H1 (cell line): ENCODE measurements at regions not wholly inside any gene's neighbourhood (a gene's known extent, or its start where the extent isn't known, plus 50 kb on each side); places are given as distances from the start of the nearest gene placed in this dataset.

Experiments used
- CTCF ChIA-PET: fragments of 300-600 bp; sonication (Branson Sonifier 250); formaldehyde crosslinking; loops from one replicate; lab custom pipeline; 2021; ENCODE audit not compliant: partially characterized antibody; lab: Charles Lee
- POLR2A ChIA-PET: fragments of 300-600 bp; sonication (Branson Sonifier 250); formaldehyde crosslinking; loops from one replicate; lab custom pipeline; 2021; ENCODE audit warnings: inconsistent platforms; ENCODE audit not compliant: partially characterized antibody; lab: Charles Lee
- DNase-seq, 2 experiments: peaks; one replicate each; pipeline versions ENCODE4 v3.0.0 to v3.0.0-alpha.2; 2010 to 2022; ENCODE audit warnings: low spot score in 2 of 2, low read depth in 1 of 2, mixed read lengths in 1 of 2
- FAIRE-seq: peaks from 2 replicates; lab custom pipeline; 2011; peaks lifted over from hg19 to GRCh38; lab: Jason Lieb, UNC
- H2AFZ ChIP-seq: 2 replicates; pipeline ENCODE4 v1.8.1; 2012; ENCODE audit warnings: low read length, inconsistent platforms
- H2AK5ac ChIP-seq: 2 replicates; pipeline ENCODE4 v1.6.1; 2013; ENCODE audit warnings: low read depth, low read length
- H2BK120ac ChIP-seq: replicated peaks from 2 replicates; pipeline ENCODE3; 2013; ENCODE audit warnings: low read depth, low read length, inconsistent platforms
- H2BK12ac ChIP-seq: 2 replicates; pipeline ENCODE4 v1.6.1; 2013; ENCODE audit warnings: low read depth, low read length
- H2BK15ac ChIP-seq: 2 replicates; pipeline ENCODE4 v1.6.1; 2013; ENCODE audit warnings: low read length
- H2BK20ac ChIP-seq: 2 replicates; pipeline ENCODE4 v1.6.1; 2013; ENCODE audit warnings: low read length
- H2BK5ac ChIP-seq: 2 replicates; pipeline ENCODE4 v1.6.1; 2013; ENCODE audit warnings: low read depth, low read length
- H3K14ac ChIP-seq: 2 replicates; pipeline ENCODE4 v1.6.1; 2013; ENCODE audit warnings: inconsistent platforms; ENCODE audit not compliant: insufficient read length
- H3K18ac ChIP-seq: 2 replicates; pipeline ENCODE4 v1.6.1; 2013; ENCODE audit warnings: low read length; ENCODE audit errors: extremely low read depth
- H3K23ac ChIP-seq: 2 replicates; pipeline ENCODE4 v1.6.1; 2013; ENCODE audit warnings: inconsistent platforms; ENCODE audit not compliant: insufficient read length
- H3K23me2 ChIP-seq: 2 replicates; pipeline ENCODE4 v1.6.1; 2013; ENCODE audit warnings: low read depth, low read length
- H3K27ac ChIP-seq: 2 replicates; pipeline ENCODE4 v1.6.1; 2011; ENCODE audit warnings: low read depth, low read length, inconsistent platforms
- H3K27me3 ChIP-seq, 4 experiments: replicated peaks in 1 of 4; 1 replicate in 1 of 4; 2 replicates in 3 of 4; pipeline versions ENCODE4 v1.6.1 to v1.8.1; 2011 to 2013; ENCODE audit warnings: low read length in 3 of 4, mild to moderate bottlenecking in 3 of 4, inconsistent platforms in 2 of 4, mixed read lengths in 2 of 4, moderate library complexity in 1 of 4; ENCODE audit not compliant: control insufficient read depth in 3 of 4, insufficient read depth in 3 of 4; ENCODE audit errors: extremely low read depth in 1 of 4
- H3K36me3 ChIP-seq, 4 experiments: 2 replicates each; pipeline versions ENCODE4 v1.6.1 to v1.8.1; 2011 to 2013; ENCODE audit warnings: mild to moderate bottlenecking in 4 of 4, low read length in 3 of 4, moderate library complexity in 2 of 4, control low read depth in 1 of 4, inconsistent platforms in 1 of 4; ENCODE audit not compliant: insufficient read depth in 4 of 4, control insufficient read depth in 2 of 4
- H3K4ac ChIP-seq: replicated peaks from 2 replicates; pipeline ENCODE3; 2013; ENCODE audit warnings: low read length, low read depth, mixed read lengths, inconsistent platforms; ENCODE audit not compliant: insufficient read length
- H3K4me1 ChIP-seq, 4 experiments: replicated peaks in 1 of 4; 1 replicate in 1 of 4; 2 replicates in 3 of 4; pipeline versions ENCODE4 v1.6.1 to v1.8.1; 2011 to 2013; ENCODE audit warnings: low read length in 3 of 4, inconsistent platforms in 2 of 4, mixed read lengths in 1 of 4; ENCODE audit not compliant: insufficient read depth in 4 of 4, control insufficient read depth in 3 of 4
- H3K4me2 ChIP-seq, 2 experiments: 2 replicates each; pipeline versions ENCODE4 v1.6.1 to v1.8.1; 2011 to 2013; ENCODE audit warnings: low read depth in 2 of 2, low read length in 2 of 2, control low read depth in 1 of 2, inconsistent platforms in 1 of 2, mild to moderate bottlenecking in 1 of 2; ENCODE audit not compliant: insufficient read depth in 1 of 2
- H3K4me3 ChIP-seq, 4 experiments: fragments of 200-600, 300-600 bp in 1 of 4; sonication (generic), shearing (Covaris generic), sonication (Bioruptor Twin) in 1 of 4; 2 replicates each; pipeline versions ENCODE4 v1.5.1 to v1.8.1; 2011 to 2016; ENCODE audit warnings: low read length in 4 of 4, low read depth in 3 of 4, control low read depth in 2 of 4, inconsistent platforms in 2 of 4, mild to moderate bottlenecking in 2 of 4, mixed read lengths in 1 of 4, moderate library complexity in 1 of 4; ENCODE audit not compliant: insufficient read depth in 2 of 4; ENCODE audit errors: extremely low read depth in 1 of 4
- H3K56ac ChIP-seq: replicated peaks from 2 replicates; pipeline ENCODE3; 2013; ENCODE audit warnings: low read depth, mild to moderate bottlenecking, mixed read lengths, low read length, inconsistent platforms; ENCODE audit not compliant: insufficient read length
- H3K79me1 ChIP-seq: 2 replicates; pipeline ENCODE4 v1.6.1; 2013; ENCODE audit warnings: low read depth, low read length, control low read depth
- H3K79me2 ChIP-seq, 2 experiments: 2 replicates each; pipeline versions ENCODE4 v1.6.1 to v1.8.1; 2012 to 2013; ENCODE audit warnings: low read length in 2 of 2, mild to moderate bottlenecking in 2 of 2, inconsistent platforms in 1 of 2; ENCODE audit not compliant: insufficient read depth in 2 of 2, control insufficient read depth in 1 of 2
- H3K9ac ChIP-seq, 4 experiments: replicated peaks in 1 of 4; 1 replicate in 1 of 4; 2 replicates in 3 of 4; pipeline versions ENCODE4 v1.6.1 to v1.8.1; 2011 to 2013; ENCODE audit warnings: low read depth in 3 of 4, low read length in 3 of 4, control low read depth in 2 of 4, mild to moderate bottlenecking in 2 of 4, moderate library complexity in 2 of 4, inconsistent platforms in 1 of 4; ENCODE audit errors: extremely low read depth in 1 of 4
- H3K9me3 ChIP-seq, 2 experiments: 2 replicates each; pipeline versions ENCODE4 v1.6.1 to v1.8.1; 2012 to 2013; ENCODE audit warnings: mild to moderate bottlenecking in 2 of 2, moderate library complexity in 2 of 2, control low read depth in 1 of 2, inconsistent platforms in 1 of 2, low read depth in 1 of 2, low read length in 1 of 2, mixed read lengths in 1 of 2; ENCODE audit not compliant: insufficient read depth in 2 of 2
- H4K20me1 ChIP-seq, 2 experiments: replicated peaks in 1 of 2; 2 replicates each; pipeline versions ENCODE3 to v1.8.1; 2011 to 2013; ENCODE audit warnings: inconsistent platforms in 2 of 2, low read length in 2 of 2, mild to moderate bottlenecking in 1 of 2; ENCODE audit not compliant: insufficient read depth in 2 of 2, control insufficient read depth in 1 of 2
- H4K5ac ChIP-seq: 2 replicates; pipeline ENCODE4 v1.6.1; 2013; ENCODE audit warnings: low read length, low read depth, mixed read lengths, inconsistent platforms; ENCODE audit not compliant: insufficient read length
- H4K8ac ChIP-seq: 2 replicates; pipeline ENCODE4 v1.8.0; 2013; ENCODE audit warnings: mild to moderate bottlenecking, moderate library complexity, low read length, inconsistent platforms; ENCODE audit not compliant: insufficient read depth; ENCODE audit errors: extremely low read depth
- H4K91ac ChIP-seq: replicated peaks from 2 replicates; pipeline ENCODE3; 2013; ENCODE audit warnings: low read length, mixed read lengths, inconsistent platforms; ENCODE audit not compliant: insufficient read length
- RFX5 ChIP-seq: IDR thresholded peaks from 2 replicates; pipeline ENCODE4 v1.6.1; 2011; ENCODE audit warnings: low read depth, low read length, improper control_type of control experiment, borderline replicate concordance
- SRF ChIP-seq: IDR thresholded peaks from 2 replicates; pipeline ENCODE4 v1.6.1; 2011; ENCODE audit warnings: mild to moderate bottlenecking, low read depth, low read length, moderate library complexity
- WGBS, 2 experiments: shearing (Covaris generic) in 1 of 2; methylation state at CpG; one replicate each; pipeline versions ENCODE4 v1.1.6 to v1.1.7; 2013 to 2015; ENCODE audit warnings: low lambda C conversion rate in 2 of 2, mixed read lengths in 2 of 2, inconsistent platforms in 1 of 2, low coverage in 1 of 2, missing lambda C conversion rate in 1 of 2; ENCODE audit not compliant: insufficient replicate concordance in 2 of 2, insufficient coverage in 1 of 2, insufficient read length in 1 of 2; ENCODE audit errors: extremely low coverage in 1 of 2, missing lambda C conversion rate in 1 of 2; 5-methylcytosine and 5-hydroxymethylcytosine counted together

- no peaks in the 10 kb centered on the region for H3K79me1 ChIP-seq
- no peak overlapping the region for H4K5ac ChIP-seq
- ChIA-PET POLR2A (interaction anchor here (1.0 kb wide), 1 partner anchor 200 kb away, joined by 3 read pairs; the partner anchor contains the start of gene LURAP1L), CTCF (interaction anchor here (1.0 to 1.5 kb wide), 3 partner anchors 13 to 251 kb away, joined by 4 to 5 read pairs (median 4); no protein-coding TSS in a partner anchor)
- no peak overlapping the region for H3K4me2 ChIP-seq
- no peak overlapping the region for H3K27ac ChIP-seq
- no peak overlapping the region for H4K8ac ChIP-seq
- H4K20me1 ChIP-seq = no peaks in the 10 kb centered on the region
- no peak overlapping the region for H2AK5ac ChIP-seq
- no peak overlapping the region for H3K9ac ChIP-seq
- no peaks in the 10 kb centered on the region for H3K9me3 ChIP-seq
- H3K79me2 ChIP-seq = no peaks in the 10 kb centered on the region
- H3K23me2 ChIP-seq = no peaks in the 10 kb centered on the region
- H2BK5ac ChIP-seq = no peak overlapping the region
- 86% methylated on average over 1 of the region's 1 CpG; no CpG with 5 or more reads in 1 of the 2 experiments for WGBS, 2 experiments
- H3K36me3 ChIP-seq = no peaks in the 10 kb centered on the region
- no peak for FAIRE-seq
- no peak overlapping the region for H3K23ac ChIP-seq
- no peak overlapping the region for H3K14ac ChIP-seq
- H4K91ac ChIP-seq = no peak overlapping the region
- H2BK15ac ChIP-seq = no peak overlapping the region
- no peak overlapping the region for H2BK120ac ChIP-seq
- no peaks in the 10 kb centered on the region for H3K27me3 ChIP-seq
- H2BK12ac ChIP-seq = no peak overlapping the region
- no peak overlapping the region for H3K4me3 ChIP-seq
- no peak overlapping the region for H2AFZ ChIP-seq
- no peak overlapping the region for H3K56ac ChIP-seq
- no peak overlapping the region for H3K18ac ChIP-seq
- no peak overlapping the region for H3K4ac ChIP-seq
- TF ChIP-seq RFX5 (no peak), SRF (no peak)
- TF ChIP-seq, all 59 proteins: peak for 0
- Histone ChIP-seq H2BK20ac (no peak overlapping the region), H3K4me1 (no peaks in the 10 kb centered on the region)
- no peak for DNase-seq
Measured at GRCh38 chr9:12974671-12975070, 199.9 kb downstream of the LURAP1L start.
